MCF 10A (cell line): ENCODE measurements at regions not wholly inside any gene's neighbourhood (a gene's known extent, or its start where the extent isn't known, plus 50 kb on each side); places are given as distances from the start of the nearest gene placed in this dataset.
A peak's percentile ranks its signal among the peaks of the same experiment; 100 is the strongest.
"Not testable (repeated sequence)": the region's sequence is repeated elsewhere in the genome, so short reads cannot be mapped to it uniquely, and the experiment has no call there.

ENCODE experiments used
- BruUV-seq: library from RNA; stranded (reverse); fragments of 400-500 nt; replicated peaks from 2 replicates; lab custom pipeline; 2021; lab: Mats Ljungman, UMichigan
- CTCF ChIA-PET: fragments of 300-600 bp; sonication (Branson Sonifier 250); formaldehyde crosslinking; extraction: SDS; loops from one replicate; lab custom pipeline; 2021; ENCODE audit warnings: antibody characterized with exemption, inconsistent platforms; lab: Yijun Ruan, JAX
- POLR2A ChIA-PET: fragments of 300-600, 350-650 bp; sonication (Branson Sonifier 250); formaldehyde crosslinking; extraction: SDS; loops from one replicate; lab custom pipeline; 2020; ENCODE audit warnings: antibody characterized with exemption, inconsistent platforms; lab: Yijun Ruan, JAX
- DNase-seq: peaks from one replicate; pipeline ENCODE4 v3.0.0-alpha.2; 2018; ENCODE audit not compliant: unreplicated experiment
- H3K27ac Mint-ChIP-seq: one replicate; pipeline ENCODE4 v1.8.0; 2022; ENCODE audit warnings: mild to moderate bottlenecking, low read depth, mixed read lengths; ENCODE audit not compliant: unreplicated experiment
- H3K27me3 Mint-ChIP-seq: one replicate; pipeline ENCODE4 v1.8.0; 2022; ENCODE audit warnings: mixed read lengths; ENCODE audit not compliant: insufficient read depth, unreplicated experiment
- H3K36me3 Mint-ChIP-seq: one replicate; pipeline ENCODE4 v1.8.0; 2022; ENCODE audit warnings: mild to moderate bottlenecking, moderate library complexity, mixed read lengths; ENCODE audit not compliant: insufficient read depth, unreplicated experiment
- H3K4me1 Mint-ChIP-seq: one replicate; pipeline ENCODE4 v1.8.0; 2022; ENCODE audit warnings: mixed read lengths; ENCODE audit not compliant: insufficient read depth, unreplicated experiment
- H3K4me3 Mint-ChIP-seq: one replicate; pipeline ENCODE4 v1.8.0; 2022; ENCODE audit warnings: mild to moderate bottlenecking, moderate library complexity, mixed read lengths; ENCODE audit not compliant: unreplicated experiment
- H3K9me3 Mint-ChIP-seq: one replicate; pipeline ENCODE4 v1.8.0; 2022; ENCODE audit warnings: mixed read lengths; ENCODE audit not compliant: unreplicated experiment
- CTCF ChIP-seq: fragments of 200-600 bp; IDR thresholded peaks from one replicate; pipeline ENCODE4 v1.8.0; 2022; ENCODE audit warnings: antibody characterized with exemption, mild to moderate bottlenecking; ENCODE audit not compliant: unreplicated experiment
- intact Hi-C: fragments of 100-400 bp; cut with micrococcal nuclease; formaldehyde crosslinking; loops from 2 replicates; pipeline ENCODE4 v1.14.1; 2022

- Mint-ChIP-seq H3K4me1 (peaks cover 8% of the 10 kb centered on the region), H3K27me3 (no peaks in the 10 kb centered on the region), H3K36me3 (no peaks in the 10 kb centered on the region), H3K27ac (no peak overlapping the region), H3K9me3 (no peaks in the 10 kb centered on the region), H3K4me3 (no peak overlapping the region)
- no TSS peak for BruUV-seq
- no peak for TF ChIP-seq CTCF
- ChIA-PET CTCF (interaction anchor here (0.6 to 2.2 kb wide), 5 partner anchors 9 to 474 kb away, joined by 3 to 8 read pairs (median 4); no protein-coding TSS in a partner anchor), POLR2A (interaction anchor here (0.6 to 1.4 kb wide), 2 partner anchors 94 to 732 kb away, joined by 3 to 4 read pairs; no protein-coding TSS in a partner anchor)
- no peak for DNase-seq
- intact Hi-C loops = no loop called here
Measured at GRCh38 chr1:221981461-221981860, 239.6 kb upstream of the DUSP10 start.

GRCh38 chr1:221979444-221980032 is 237.6 kb upstream of the DUSP10 start:
- BruUV-seq = no TSS peak
- peaks cover 21% of the 10 kb centered on the region for H3K4me1 Mint-ChIP-seq
- no peaks in the 10 kb centered on the region for H3K36me3 Mint-ChIP-seq
- ChIA-PET POLR2A (interaction anchor here (1.0 to 2.0 kb wide), 4 partner anchors 8 to 87 kb away, joined by 3 to 5 read pairs (median 4); no protein-coding TSS in a partner anchor), CTCF (interaction anchor here (0.5 to 2.2 kb wide), 17 partner anchors 9 to 625 kb away, joined by 3 to 21 read pairs (median 4); no protein-coding TSS in a partner anchor)
- TF ChIP-seq CTCF = peak; percentile 72
- no peaks in the 10 kb centered on the region for H3K27me3 Mint-ChIP-seq
- no peak overlapping the region for H3K4me3 Mint-ChIP-seq
- intact Hi-C loops = loop anchor here (1.0 kb wide), 1 partner anchor 436 kb away; no protein-coding TSS in a partner anchor
- no peaks in the 10 kb centered on the region for H3K9me3 Mint-ChIP-seq
- no peak overlapping the region for H3K27ac Mint-ChIP-seq
- peak; percentile 54 for DNase-seq

GRCh38 chr1:221978631-221979334 is 236.9 kb upstream of the DUSP10 start:
- ChIA-PET CTCF (interaction anchor here (0.5 to 2.2 kb wide), 14 partner anchors 9 to 625 kb away, joined by 3 to 21 read pairs (median 4); no protein-coding TSS in a partner anchor), POLR2A (interaction anchor here (1.0 to 2.0 kb wide), 4 partner anchors 9 to 86 kb away, joined by 3 to 5 read pairs (median 4); no protein-coding TSS in a partner anchor)
- H3K4me3 Mint-ChIP-seq, H3K27me3 Mint-ChIP-seq, DNase-seq, BruUV-seq, H3K9me3 Mint-ChIP-seq, H3K36me3 Mint-ChIP-seq, H3K27ac Mint-ChIP-seq: not testable (repeated sequence)
- peaks cover 21% of the 10 kb centered on the region for H3K4me1 Mint-ChIP-seq
- intact Hi-C loops = loop anchor here (1.0 kb wide), 1 partner anchor 435 kb away; no protein-coding TSS in a partner anchor

- BruUV-seq, DNase-seq, H3K36me3 Mint-ChIP-seq, intact Hi-C loops, H3K4me3 Mint-ChIP-seq, H3K27me3 Mint-ChIP-seq, H3K9me3 Mint-ChIP-seq, H3K27ac Mint-ChIP-seq: not testable (repeated sequence)
- ChIA-PET CTCF (interaction anchor here (0.6 kb wide), 1 partner anchor 243 kb away, joined by 3 read pairs; no protein-coding TSS in a partner anchor), POLR2A (interaction anchor here (1.3 kb wide), 1 partner anchor 12 kb away, joined by 4 read pairs; no protein-coding TSS in a partner anchor)
- H3K4me1 Mint-ChIP-seq = peaks cover 14% of the 10 kb centered on the region
Measured at GRCh38 chr1:221973787-221974186, 231.9 kb upstream of the DUSP10 start.
